ENCODE measurements at regions not wholly inside any gene's neighbourhood (a gene's known extent, or its start where the extent isn't known, plus 50 kb on each side); places are given as distances from the start of the nearest gene placed in this dataset.

DNA sequence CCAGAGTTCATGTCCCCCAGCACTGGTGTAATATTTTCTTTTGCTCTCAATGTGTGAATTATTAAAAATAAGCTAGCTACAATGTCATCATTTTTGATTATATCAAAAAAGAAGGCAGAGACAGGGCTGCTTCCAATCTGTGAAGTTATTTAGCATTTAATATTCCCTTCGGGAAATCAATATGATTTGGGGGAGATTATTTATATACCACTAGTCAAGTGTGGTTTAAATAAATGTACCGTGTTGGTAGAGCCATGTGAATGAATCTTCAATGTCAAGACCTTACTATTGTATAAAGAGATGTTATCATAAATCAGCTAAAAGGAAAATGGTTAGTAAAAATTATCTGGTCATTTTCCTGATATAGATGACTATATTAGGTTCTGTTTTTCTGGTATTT lies 87.4 kb upstream of the MID1 start:
- TF ChIP-seq, protein P1, sequence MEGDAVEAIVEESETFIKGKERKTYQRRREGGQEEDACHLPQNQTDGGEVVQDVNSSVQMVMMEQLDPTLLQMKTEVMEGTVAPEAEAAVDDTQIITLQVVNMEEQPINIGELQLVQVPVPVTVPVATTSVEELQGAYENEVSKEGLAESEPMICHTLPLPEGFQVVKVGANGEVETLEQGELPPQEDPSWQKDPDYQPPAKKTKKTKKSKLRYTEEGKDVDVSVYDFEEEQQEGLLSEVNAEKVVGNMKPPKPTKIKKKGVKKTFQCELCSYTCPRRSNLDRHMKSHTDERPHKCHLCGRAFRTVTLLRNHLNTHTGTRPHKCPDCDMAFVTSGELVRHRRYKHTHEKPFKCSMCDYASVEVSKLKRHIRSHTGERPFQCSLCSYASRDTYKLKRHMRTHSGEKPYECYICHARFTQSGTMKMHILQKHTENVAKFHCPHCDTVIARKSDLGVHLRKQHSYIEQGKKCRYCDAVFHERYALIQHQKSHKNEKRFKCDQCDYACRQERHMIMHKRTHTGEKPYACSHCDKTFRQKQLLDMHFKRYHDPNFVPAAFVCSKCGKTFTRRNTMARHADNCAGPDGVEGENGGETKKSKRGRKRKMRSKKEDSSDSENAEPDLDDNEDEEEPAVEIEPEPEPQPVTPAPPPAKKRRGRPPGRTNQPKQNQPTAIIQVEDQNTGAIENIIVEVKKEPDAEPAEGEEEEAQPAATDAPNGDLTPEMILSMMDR (IDR thresholded peaks at IDR 0.05) = no peak
- no peak overlapping the region for H3K27ac ChIP-seq
- no peak for ATAC-seq (ENCODE audit: insufficient number of reproducible peaks, low FRiP score, low read depth)
- H3K4me3 ChIP-seq = no peak overlapping the region
- H3K4me1 ChIP-seq (ENCODE audit: control insufficient read depth in 1 of 2, low read depth in 2 of 2) = no peaks in the 10 kb centered on the region
- no peak for DNase-seq (ENCODE audit: low spot score)
- H3K36me3 ChIP-seq = no peaks in the 10 kb centered on the region
- H3K9me3 ChIP-seq = no peaks in the 10 kb centered on the region
- H3K27me3 ChIP-seq (replicated peaks; ENCODE audit: insufficient read depth) = no peaks in the 10 kb centered on the region

GRCh38 chrX:10709276-10709675 lies 88.9 kb upstream of the MID1 start:
- ATAC-seq (ENCODE audit: insufficient number of reproducible peaks, low FRiP score, low read depth) = no peak

DNA sequence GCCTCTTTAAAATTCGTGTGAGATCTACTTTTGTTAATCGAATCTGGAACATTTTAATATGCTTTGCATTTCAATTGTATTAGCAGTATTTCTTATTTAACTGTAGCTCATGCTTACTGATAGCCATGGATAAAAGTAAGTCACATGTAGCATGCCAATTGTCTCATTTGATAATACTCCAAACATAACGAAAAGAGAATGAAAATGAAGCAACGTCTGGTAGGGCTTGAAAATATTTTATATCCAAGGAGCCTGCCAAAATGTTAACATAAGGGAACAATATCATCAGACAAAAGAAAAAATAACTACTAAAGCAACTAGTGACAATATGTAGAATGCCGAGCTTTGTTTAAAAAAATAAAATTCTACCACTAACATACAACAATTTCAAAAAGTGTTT lies 94.1 kb upstream of the MID1 start:
- no peak overlapping the region for H3K27ac ChIP-seq
- H3K4me3 ChIP-seq = no peak overlapping the region
- no peaks in the 10 kb centered on the region for H3K36me3 ChIP-seq
- DNase-seq (ENCODE audit: low spot score) = no peak
- H3K4me1 ChIP-seq (ENCODE audit: control insufficient read depth in 1 of 2, low read depth in 2 of 2) = no peaks in the 10 kb centered on the region
- no peak for ATAC-seq (ENCODE audit: insufficient number of reproducible peaks, low FRiP score, low read depth)
- TF ChIP-seq, protein P1 (IDR thresholded peaks at IDR 0.05) = no peak
- H3K9me3 ChIP-seq = no peaks in the 10 kb centered on the region
- H3K27me3 ChIP-seq (replicated peaks; ENCODE audit: insufficient read depth) = no peaks in the 10 kb centered on the region

More at GRCh38 chrX:10709276-10709675, 88.9 kb upstream of the MID1 start:
- no peaks in the 10 kb centered on the region for H3K9me3 ChIP-seq
- no peaks in the 10 kb centered on the region for H3K27me3 ChIP-seq (replicated peaks; ENCODE audit: insufficient read depth)
- no peak overlapping the region for H3K27ac ChIP-seq
- H3K4me1 ChIP-seq (ENCODE audit: control insufficient read depth in 1 of 2, low read depth in 2 of 2) = no peaks in the 10 kb centered on the region
- H3K36me3 ChIP-seq = no peaks in the 10 kb centered on the region
- no peak for DNase-seq (ENCODE audit: low spot score)
- TF ChIP-seq, protein P1 (IDR thresholded peaks at IDR 0.05) = no peak
- no peak overlapping the region for H3K4me3 ChIP-seq

DNA sequence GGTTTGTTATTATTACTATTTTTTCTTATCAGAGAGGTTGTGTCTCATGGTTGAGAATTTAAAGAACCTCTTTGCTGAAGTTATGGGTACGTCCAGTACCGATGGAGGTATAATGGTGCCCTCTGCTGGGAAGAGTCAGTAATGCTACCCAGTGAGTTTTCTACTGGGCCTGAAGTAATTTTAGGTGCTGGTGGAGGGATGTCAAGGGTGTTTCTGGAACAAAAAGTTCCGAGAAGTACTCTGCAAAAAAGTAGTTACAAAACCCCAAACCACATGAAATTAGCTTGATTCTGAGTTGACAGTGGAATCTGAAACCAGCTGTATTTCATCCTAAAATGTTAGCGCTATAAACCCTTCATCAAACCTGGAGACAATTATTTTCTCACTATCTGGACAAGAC lies 102.5 kb upstream of the MID1 start:
- Histone ChIP-seq H3K4me1 (ENCODE audit: control insufficient read depth in 1 of 2, low read depth in 2 of 2) (no peaks in the 10 kb centered on the region), H3K27me3 (replicated peaks; ENCODE audit: insufficient read depth) (no peaks in the 10 kb centered on the region), H3K9me3 (no peaks in the 10 kb centered on the region), H3K36me3 (no peaks in the 10 kb centered on the region), H3K27ac (no peak overlapping the region), H3K4me3 (peak overlapping the region; percentile 33)
- TF ChIP-seq, protein P1 (IDR thresholded peaks at IDR 0.05) = peak; percentile 49
- ATAC-seq (ENCODE audit: insufficient number of reproducible peaks, low FRiP score, low read depth) (no peak), DNase-seq (ENCODE audit: low spot score) (no peak)

GRCh38 chrX:10725071-10725470 lies 104.7 kb upstream of the MID1 start:
- Histone ChIP-seq H3K27me3 (replicated peaks; ENCODE audit: insufficient read depth) (no peaks in the 10 kb centered on the region), H3K4me3 (no peak overlapping the region), H3K9me3 (no peaks in the 10 kb centered on the region), H3K36me3 (no peaks in the 10 kb centered on the region), H3K4me1 (ENCODE audit: control insufficient read depth in 1 of 2, low read depth in 2 of 2) (no peaks in the 10 kb centered on the region), H3K27ac (no peak overlapping the region)
- TF ChIP-seq, protein P1 (IDR thresholded peaks at IDR 0.05) = no peak
- DNase-seq (ENCODE audit: low spot score) (no peak), ATAC-seq (ENCODE audit: insufficient number of reproducible peaks, low FRiP score, low read depth) (no peak)
